Natural killer cell (primary cell): ENCODE measurements at regions not wholly inside any gene's neighbourhood (a gene's known extent, or its start where the extent isn't known, plus 50 kb on each side); places are given as distances from the start of the nearest gene placed in this dataset.

ENCODE experiments used
- ATAC-seq, 3 donors: fragments of 150-1000 bp in 2 of 3; fragments of 200-7000 bp in 1 of 3; cut with Tn5 transposase; 1 replicate in 1 of 3; 2 replicates in 2 of 3; pipeline ENCODE4 v1.10.0; 2021; ENCODE audit warnings: mild to moderate bottlenecking in 2 of 3, moderate library complexity in 2 of 3
- DNase-seq, 2 donors: peaks; one replicate each; pipeline versions ENCODE4 v3.0.0 to v3.0.0-alpha.2; 2013 to 2021; ENCODE audit warnings: mixed read lengths in 1 of 2
- H3K27ac ChIP-seq: one replicate; pipeline ENCODE4 v1.5.1; 2013; ENCODE audit warnings: mild to moderate bottlenecking, low read length
- H3K27me3 ChIP-seq: one replicate; pipeline ENCODE4 v1.6.1; 2013; ENCODE audit warnings: low read length; ENCODE audit not compliant: control insufficient read depth, insufficient read depth
- H3K36me3 ChIP-seq: one replicate; pipeline ENCODE4 v1.6.1; 2013; ENCODE audit warnings: low read length; ENCODE audit not compliant: control insufficient read depth, insufficient read depth
- H3K4me1 ChIP-seq: one replicate; pipeline ENCODE4 v1.6.1; 2013; ENCODE audit warnings: low read length; ENCODE audit not compliant: control insufficient read depth, insufficient read depth
- H3K4me3 ChIP-seq: one replicate; pipeline ENCODE4 v1.5.1; 2013; ENCODE audit warnings: low read length
- H3K9me3 ChIP-seq: one replicate; pipeline ENCODE4 v1.6.1; 2013; ENCODE audit warnings: low read length; ENCODE audit not compliant: control insufficient read depth, insufficient read depth
- H3K27ac Mint-ChIP-seq, 2 donors: one replicate each; pipeline ENCODE4 v1.8.0; 2022; ENCODE audit warnings: mild to moderate bottlenecking in 2 of 2, mixed read lengths in 2 of 2, moderate library complexity in 1 of 2
- H3K27me3 Mint-ChIP-seq, 2 donors: one replicate each; pipeline ENCODE4 v1.8.0; 2022; ENCODE audit warnings: low read depth in 2 of 2, mixed read lengths in 2 of 2
- H3K36me3 Mint-ChIP-seq: one replicate; pipeline ENCODE4 v1.8.0; 2022; ENCODE audit warnings: mixed read lengths
- H3K4me1 Mint-ChIP-seq, 2 donors: one replicate each; pipeline ENCODE4 v1.8.0; 2022; ENCODE audit warnings: mixed read lengths in 2 of 2
- H3K4me3 Mint-ChIP-seq: one replicate; pipeline ENCODE4 v1.8.0; 2022; ENCODE audit warnings: mild to moderate bottlenecking, moderate library complexity, mixed read lengths
- H3K9me3 Mint-ChIP-seq, 2 donors: one replicate each; pipeline ENCODE4 v1.8.0; 2022; ENCODE audit warnings: mixed read lengths in 2 of 2
- CTCF ChIP-seq: fragments of 200-600 bp; IDR thresholded peaks from one replicate; pipeline ENCODE4 v1.8.0; 2022; ENCODE audit warnings: antibody characterized with exemption
- WGBS: methylation state at CpG from one replicate; pipeline ENCODE4 v1.1.7; 2013; ENCODE audit warnings: missing lambda C conversion rate; ENCODE audit not compliant: insufficient coverage; 5-methylcytosine and 5-hydroxymethylcytosine counted together
- intact Hi-C: fragments of 100-400 bp; cut with micrococcal nuclease; formaldehyde crosslinking; loops from one replicate; pipeline ENCODE4 v1.14.2; 2022

- H3K4me3 ChIP-seq = no peak overlapping the region
- no peaks in the 10 kb centered on the region for H3K36me3 ChIP-seq
- H3K4me1 ChIP-seq = no peaks in the 10 kb centered on the region
- Mint-ChIP-seq H3K4me3 (no peak overlapping the region), H3K27ac (no peak overlapping the region), H3K9me3 (peaks cover 11 to 18% of the 10 kb centered on the region in 2 donors), H3K4me1 (no peaks in the 10 kb centered on the region), H3K36me3 (no peaks in the 10 kb centered on the region), H3K27me3 (no peaks in the 10 kb centered on the region)
- ATAC-seq (no peak), DNase-seq (no peak)
- no peaks in the 10 kb centered on the region for H3K27me3 ChIP-seq
- H3K9me3 ChIP-seq = no peaks in the 10 kb centered on the region
- no peak for TF ChIP-seq CTCF
- no peak overlapping the region for H3K27ac ChIP-seq
- intact Hi-C loops = no loop called here
- 83% methylated on average over 27 of the region's 27 CpGs for WGBS
These were observed 158.8 kb downstream of the HGF start for GRCh38 chr7:81611040-81611439.

GRCh38 chr7:81608748-81609382 is 161.0 kb downstream of the HGF start:
- intact Hi-C loops = no loop called here
- WGBS = 83% methylated on average over 2 of the region's 6 CpGs
- Histone ChIP-seq H3K27me3 (no peaks in the 10 kb centered on the region), H3K4me1 (no peaks in the 10 kb centered on the region), H3K27ac (no peak overlapping the region), H3K36me3 (no peaks in the 10 kb centered on the region), H3K4me3 (no peak overlapping the region), H3K9me3 (no peaks in the 10 kb centered on the region)
- Mint-ChIP-seq H3K4me1 (no peaks in the 10 kb centered on the region), H3K4me3 (no peak overlapping the region), H3K36me3 (no peaks in the 10 kb centered on the region), H3K27ac (no peak overlapping the region), H3K27me3 (no peaks in the 10 kb centered on the region), H3K9me3 (peaks cover 7 to 14% of the 10 kb centered on the region in 2 donors)
- ATAC-seq (no peak), DNase-seq (no peak)
- TF ChIP-seq CTCF = no peak

- H3K36me3 Mint-ChIP-seq = no peaks in the 10 kb centered on the region
- Histone ChIP-seq H3K9me3 (no peaks in the 10 kb centered on the region), H3K4me3 (no peak overlapping the region), H3K27ac (no peak overlapping the region), H3K36me3 (no peaks in the 10 kb centered on the region), H3K4me1 (no peaks in the 10 kb centered on the region), H3K27me3 (no peaks in the 10 kb centered on the region)
- intact Hi-C loops = no loop called here
- H3K4me1 Mint-ChIP-seq = no peaks in the 10 kb centered on the region
- DNase-seq (no peak), ATAC-seq (no peak)
- no peak for TF ChIP-seq CTCF
- no peak overlapping the region for H3K27ac Mint-ChIP-seq
- no peak overlapping the region for H3K4me3 Mint-ChIP-seq
- peaks cover 7 to 14% of the 10 kb centered on the region in 2 donors for H3K9me3 Mint-ChIP-seq
- no peaks in the 10 kb centered on the region for H3K27me3 Mint-ChIP-seq
These were observed 161.9 kb downstream of the HGF start for GRCh38 chr7:81607987-81608386.
